ENCODE measurements at regions not wholly inside any gene's neighbourhood (a gene's known extent, or its start where the extent isn't known, plus 50 kb on each side); places are given as distances from the start of the nearest gene placed in this dataset.

- Mint-ChIP-seq H3K27me3 (ENCODE audit: low read depth) (no peaks in the 10 kb centered on the region), H3K4me3 (no peak overlapping the region), H3K36me3 (ENCODE audit: low read depth) (no peaks in the 10 kb centered on the region), H3K9me3 (no peaks in the 10 kb centered on the region), H3K27ac (ENCODE audit: unreplicated experiment) (no peak overlapping the region), H3K4me1 (no peaks in the 10 kb centered on the region)
- DNase-seq (ENCODE audit: low read depth, low spot score) = no peak
- TF ChIP-seq CTCF (conservative IDR thresholded peaks at IDR 0.05) = no peak
Observed at GRCh38 chr1:172926070-172926469, 124.7 kb downstream of the TNFSF18 start.

- H3K4me3 Mint-ChIP-seq = no peak overlapping the region
- no peaks in the 10 kb centered on the region for H3K4me1 Mint-ChIP-seq
- DNase-seq (ENCODE audit: low read depth, low spot score) = no peak
- no peak for TF ChIP-seq CTCF (conservative IDR thresholded peaks at IDR 0.05)
- no peaks in the 10 kb centered on the region for H3K27me3 Mint-ChIP-seq (ENCODE audit: low read depth)
- H3K27ac Mint-ChIP-seq (ENCODE audit: unreplicated experiment) = no peak overlapping the region
- no peaks in the 10 kb centered on the region for H3K9me3 Mint-ChIP-seq
- no peaks in the 10 kb centered on the region for H3K36me3 Mint-ChIP-seq (ENCODE audit: low read depth)
Observed at GRCh38 chr1:172928412-172928811, 122.3 kb downstream of the TNFSF18 start.

GRCh38 chr1:172929006-172929405 is 121.7 kb downstream of the TNFSF18 start:
- Mint-ChIP-seq H3K9me3 (peaks cover 2% of the 10 kb centered on the region), H3K36me3 (ENCODE audit: low read depth) (no peaks in the 10 kb centered on the region), H3K4me1 (peaks cover 4% of the 10 kb centered on the region), H3K27me3 (ENCODE audit: low read depth) (no peaks in the 10 kb centered on the region), H3K4me3 (no peak overlapping the region), H3K27ac (ENCODE audit: unreplicated experiment) (no peak overlapping the region)
- DNase-seq (ENCODE audit: low read depth, low spot score) = no peak
- TF ChIP-seq CTCF (conservative IDR thresholded peaks at IDR 0.05) = no peak

- Mint-ChIP-seq H3K4me3 (no peak overlapping the region), H3K27me3 (ENCODE audit: low read depth) (no peaks in the 10 kb centered on the region), H3K36me3 (ENCODE audit: low read depth) (no peaks in the 10 kb centered on the region), H3K9me3 (peaks cover 2% of the 10 kb centered on the region), H3K27ac (ENCODE audit: unreplicated experiment) (no peak overlapping the region), H3K4me1 (peaks cover 7% of the 10 kb centered on the region)
- TF ChIP-seq CTCF (conservative IDR thresholded peaks at IDR 0.05) = no peak
- DNase-seq (ENCODE audit: low read depth, low spot score) = no peak
Observed at GRCh38 chr1:172930142-172930541, 120.6 kb downstream of the TNFSF18 start.

- TF ChIP-seq CTCF (conservative IDR thresholded peaks at IDR 0.05) = no peak
- H3K9me3 Mint-ChIP-seq = peaks cover 5% of the 10 kb centered on the region
- H3K27ac Mint-ChIP-seq (ENCODE audit: unreplicated experiment) = no peak overlapping the region
- no peak overlapping the region for H3K4me3 Mint-ChIP-seq
- H3K27me3 Mint-ChIP-seq (ENCODE audit: low read depth) = no peaks in the 10 kb centered on the region
- no peak for DNase-seq (ENCODE audit: low read depth, low spot score)
- H3K4me1 Mint-ChIP-seq = peaks cover 7% of the 10 kb centered on the region
- H3K36me3 Mint-ChIP-seq (ENCODE audit: low read depth) = no peaks in the 10 kb centered on the region
Observed at GRCh38 chr1:172931340-172931739, 119.4 kb downstream of the TNFSF18 start.

GRCh38 chr1:172931761-172932160 is 119.0 kb downstream of the TNFSF18 start:
- no peak overlapping the region for H3K4me3 Mint-ChIP-seq
- H3K9me3 Mint-ChIP-seq = peaks cover 5% of the 10 kb centered on the region
- no peak for DNase-seq (ENCODE audit: low read depth, low spot score)
- H3K27me3 Mint-ChIP-seq (ENCODE audit: low read depth) = no peaks in the 10 kb centered on the region
- H3K4me1 Mint-ChIP-seq = peaks cover 7% of the 10 kb centered on the region
- no peaks in the 10 kb centered on the region for H3K36me3 Mint-ChIP-seq (ENCODE audit: low read depth)
- H3K27ac Mint-ChIP-seq (ENCODE audit: unreplicated experiment) = no peak overlapping the region
- TF ChIP-seq CTCF (conservative IDR thresholded peaks at IDR 0.05) = no peak

Data from neural crest cell (in vitro differentiated cells).